IMR-90 (cell line): ENCODE measurements at regions not wholly inside any gene's neighbourhood (a gene's known extent, or its start where the extent isn't known, plus 50 kb on each side); places are given as distances from the start of the nearest gene placed in this dataset.
A peak's percentile ranks its signal among the peaks of the same experiment; 100 is the strongest.

ENCODE experiments used
- ATAC-seq: fragments of 200-7000 bp; cut with Tn5 transposase; 2 replicates; pipeline ENCODE4 v1.9.1; 2020; ENCODE audit warnings: low read depth, mild to moderate bottlenecking, moderate library complexity
- BruUV-seq: library from RNA; stranded (reverse); fragments of 400-500 nt; replicated peaks from 2 replicates; lab custom pipeline; 2021; lab: Mats Ljungman, UMichigan
- CTCF ChIA-PET: fragments of 300-600 bp; formaldehyde crosslinking; extraction: SDS; loops from one replicate; lab custom pipeline; 2021; ENCODE audit warnings: antibody characterized with exemption; lab: Yijun Ruan, JAX
- POLR2A ChIA-PET: fragments of 300-600 bp; sonication (Branson Sonifier 250); formaldehyde crosslinking; loops from one replicate; lab custom pipeline; 2022; ENCODE audit warnings: antibody characterized with exemption; ENCODE audit not compliant: unreplicated experiment; lab: Charles Lee
- DNase-seq: peaks from one replicate; pipeline ENCODE4 v3.0.0; 2013
- H2AFZ ChIP-seq: replicated peaks from 2 replicates; pipeline ENCODE3; 2013; ENCODE audit warnings: low read length, mild to moderate bottlenecking; ENCODE audit not compliant: poor library complexity
- H2AK5ac ChIP-seq: 2 replicates; pipeline ENCODE4 v1.6.1; 2013; ENCODE audit warnings: low read depth, low read length, inconsistent platforms
- H2AK9ac ChIP-seq: replicated peaks from 2 replicates; pipeline ENCODE3; 2013; ENCODE audit warnings: mild to moderate bottlenecking, low read depth, low read length, moderate library complexity; ENCODE audit not compliant: poor library complexity
- H2BK120ac ChIP-seq: 2 replicates; pipeline ENCODE4 v1.6.1; 2013; ENCODE audit warnings: low read depth, low read length, inconsistent platforms
- H2BK15ac ChIP-seq: 3 replicates; pipeline ENCODE4 v1.6.1; 2013; ENCODE audit warnings: low read depth, low read length, inconsistent platforms
- H2BK20ac ChIP-seq: 2 replicates; pipeline ENCODE4 v1.6.1; 2013; ENCODE audit warnings: low read depth, mild to moderate bottlenecking, inconsistent platforms, low read length, moderate library complexity
- H2BK5ac ChIP-seq: 2 replicates; pipeline ENCODE4 v1.6.1; 2013; ENCODE audit warnings: mild to moderate bottlenecking, low read depth, low read length, inconsistent platforms; ENCODE audit not compliant: poor library complexity, severe bottlenecking
- H3K14ac ChIP-seq: replicated peaks from 2 replicates; pipeline ENCODE4 v1.6.1; 2013; ENCODE audit warnings: low read depth, low read length, inconsistent platforms
- H3K18ac ChIP-seq: 2 replicates; pipeline ENCODE4 v1.6.1; 2013; ENCODE audit warnings: low read depth, low read length, control low read depth
- H3K23ac ChIP-seq: 2 replicates; pipeline ENCODE4 v1.6.1; 2013; ENCODE audit warnings: low read depth, low read length, inconsistent platforms
- H3K27ac ChIP-seq: 2 replicates; pipeline ENCODE4 v1.5.1; 2013; ENCODE audit warnings: mild to moderate bottlenecking, control low read depth, low read length; ENCODE audit not compliant: insufficient read depth
- H3K27me3 ChIP-seq: 2 replicates; pipeline ENCODE4 v1.6.1; 2013; ENCODE audit warnings: low read length; ENCODE audit not compliant: control insufficient read depth, insufficient read depth
- H3K36me3 ChIP-seq: 2 replicates; pipeline ENCODE4 v1.6.1; 2013; ENCODE audit warnings: low read length, mixed read lengths; ENCODE audit not compliant: control insufficient read depth, insufficient read depth
- H3K4ac ChIP-seq: 2 replicates; pipeline ENCODE4 v1.6.1; 2013; ENCODE audit warnings: low read depth, low read length, inconsistent platforms
- H3K4me1 ChIP-seq: 2 replicates; pipeline ENCODE4 v1.6.1; 2013; ENCODE audit warnings: low read length, mixed read lengths; ENCODE audit not compliant: control insufficient read depth, insufficient read depth
- H3K4me2 ChIP-seq: 2 replicates; pipeline ENCODE4 v1.6.1; 2013; ENCODE audit warnings: low read depth, mild to moderate bottlenecking, control low read depth, low read length, moderate library complexity
- H3K4me3 ChIP-seq: 2 replicates; pipeline ENCODE4 v1.5.1; 2013; ENCODE audit warnings: low read depth, mild to moderate bottlenecking, control low read depth, low read length, moderate library complexity; ENCODE audit not compliant: insufficient read depth
- H3K56ac ChIP-seq: 2 replicates; pipeline ENCODE4 v1.6.1; 2013; ENCODE audit warnings: low read length, inconsistent platforms; ENCODE audit not compliant: insufficient read depth; ENCODE audit errors: extremely low read depth
- H3K79me1 ChIP-seq, 2 experiments: 2 replicates each; pipeline ENCODE4 v1.6.1; 2013; ENCODE audit warnings: low read length in 2 of 2, inconsistent platforms in 1 of 2, low read depth in 1 of 2
- H3K9ac ChIP-seq: 2 replicates; pipeline ENCODE4 v1.6.1; 2013; ENCODE audit warnings: low read depth, low read length, control low read depth
- H3K9me1 ChIP-seq: 2 replicates; pipeline ENCODE4 v1.6.1; 2013; ENCODE audit warnings: low read length, inconsistent platforms; ENCODE audit not compliant: insufficient read depth
- H3K9me3 ChIP-seq: 2 replicates; pipeline ENCODE4 v1.6.1; 2013; ENCODE audit warnings: low read length; ENCODE audit not compliant: control insufficient read depth, insufficient read depth
- H4K20me1 ChIP-seq: 2 replicates; pipeline ENCODE4 v1.6.1; 2013; ENCODE audit warnings: low read length, inconsistent platforms; ENCODE audit not compliant: insufficient read depth
- H4K5ac ChIP-seq: 2 replicates; pipeline ENCODE4 v1.6.1; 2013; ENCODE audit warnings: mild to moderate bottlenecking, low read depth, low read length, control low read depth
- H4K8ac ChIP-seq, 2 experiments: 2 replicates each; pipeline ENCODE4 v1.6.1; 2013; ENCODE audit warnings: low read depth in 2 of 2, low read length in 2 of 2, control low read depth in 1 of 2, inconsistent platforms in 1 of 2
- H4K91ac ChIP-seq: 2 replicates; pipeline ENCODE4 v1.6.1; 2013; ENCODE audit warnings: low read depth, low read length, inconsistent platforms; ENCODE audit not compliant: insufficient read depth
- MAFK ChIP-seq: IDR thresholded peaks from 2 replicates; pipeline ENCODE4 v1.6.1; 2012; ENCODE audit warnings: low read depth, low read length, improper control_type of control experiment
- MXI1 ChIP-seq: IDR thresholded peaks from 2 replicates; pipeline ENCODE4 v1.6.1; 2012; ENCODE audit warnings: low read depth, mild to moderate bottlenecking, low read length, moderate library complexity, borderline replicate concordance
- POLR2A ChIP-seq: IDR thresholded peaks from 2 replicates; pipeline ENCODE4 v1.6.1; 2012; ENCODE audit warnings: mild to moderate bottlenecking, low read depth, low read length
- RCOR1 ChIP-seq: IDR thresholded peaks from 2 replicates; pipeline ENCODE4 v1.6.1; 2012; ENCODE audit warnings: mild to moderate bottlenecking, low read length, improper control_type of control experiment; ENCODE audit not compliant: insufficient replicate concordance
- WGBS, 2 experiments: methylation state at CpG; one replicate each; pipeline versions ENCODE4 v1.1.5 to v1.1.7; 2013; ENCODE audit warnings: missing lambda C conversion rate in 2 of 2; ENCODE audit not compliant: insufficient read length in 1 of 2; ENCODE audit errors: extremely low coverage in 2 of 2; 5-methylcytosine and 5-hydroxymethylcytosine counted together
- dilution Hi-C: fragments of 300-500 bp; cut with HindIII; formaldehyde crosslinking; loops from one replicate; pipeline ENCODE4 v1.14.3; 2018; ENCODE audit warnings: low sequenced_read_pairs; ENCODE audit not compliant: unreplicated experiment
- in situ Hi-C: fragments of 300-500 bp; cut with MboI; formaldehyde crosslinking; loops from 3 replicates; pipeline ENCODE4 v1.14.3; 2019; ENCODE audit warnings: low sequenced_read_pairs, inconsistent platforms, mixed read lengths
- intact Hi-C: fragments of 100-400 bp; cut with micrococcal nuclease; formaldehyde crosslinking; loops from 2 replicates; pipeline ENCODE4 v1.10.0; 2022
- TF ChIP-seq, protein P1 (sequence below): conservative IDR thresholded peaks from 2 replicates; pipeline ENCODE4 v1.5.1; 2012; ENCODE audit warnings: mild to moderate bottlenecking, low read depth, low read length, improper control_type of control experiment
- TF ChIP-seq, protein P2 (sequence below): fragments of 150-350 bp; IDR thresholded peaks from 2 replicates; pipeline ENCODE4 v1.6.1; 2017; ENCODE audit warnings: mild to moderate bottlenecking, antibody characterized with exemption, low read length, low read depth

DNA sequence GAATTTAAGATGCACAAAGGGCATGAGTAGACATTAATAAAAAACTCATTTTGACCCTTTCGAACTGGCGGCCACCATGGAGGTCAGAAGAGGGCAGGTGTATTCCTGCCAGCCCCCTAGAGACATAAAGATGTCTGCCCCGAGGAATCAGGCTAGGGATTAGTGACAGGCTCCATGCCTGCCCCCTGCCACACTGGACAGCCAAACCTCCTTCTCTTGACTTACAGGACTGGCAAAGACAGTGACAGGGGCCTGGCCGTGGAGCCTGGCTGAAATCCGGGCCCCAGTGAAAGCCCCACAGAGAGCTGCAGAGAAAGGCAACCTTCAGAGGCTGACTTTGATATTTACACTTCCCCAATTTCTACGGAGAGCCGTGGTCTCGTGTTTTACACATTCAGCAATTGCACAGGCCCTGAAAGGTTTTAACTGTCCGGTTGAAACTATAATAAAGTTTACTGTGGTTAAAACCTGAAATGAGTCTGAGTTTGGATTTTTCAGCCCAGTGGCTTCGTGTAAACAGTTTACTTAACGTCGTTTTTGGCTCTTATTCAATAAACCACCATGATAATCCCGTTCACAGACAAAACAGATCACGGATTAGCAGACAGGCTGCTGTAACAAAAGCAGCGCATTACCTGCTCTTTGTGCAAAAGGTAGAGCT lies 243.9 kb upstream of the MYOCD start:
- Histone ChIP-seq H3K4me3 (no peak overlapping the region), H2BK120ac (peak overlapping the region; percentile 71), H2BK15ac (peak overlapping the region; percentile 29; the same call in 1 of the 3 replicates), H4K91ac (peak overlapping the region; percentile 59), H3K27ac (peak overlapping the region; percentile 81), H3K23ac (no peak overlapping the region), H3K56ac (no peak overlapping the region), H2AK5ac (no peak overlapping the region), H4K20me1 (no peaks in the 10 kb centered on the region), H2AFZ (peak overlapping the region; percentile 83), H3K79me1 (no peaks in the 10 kb centered on the region), H4K8ac (peak overlapping the region; percentile 22 to 61; a peak in 1 of 4 replicates), H3K9me1 (peaks cover 10% of the 10 kb centered on the region; the same call in 1 of the 2 replicates), H3K27me3 (no peaks in the 10 kb centered on the region), H3K9me3 (peaks cover 3% of the 10 kb centered on the region; the same call in 1 of the 2 replicates), H2AK9ac (peak overlapping the region; percentile 12), H3K14ac (no peak overlapping the region), H3K4me1 (peaks cover 11% of the 10 kb centered on the region), H3K4me2 (peak overlapping the region; percentile 32), H3K18ac (peak overlapping the region; percentile 39), H2BK20ac (peak overlapping the region; percentile 18), H3K4ac (peak overlapping the region; percentile 59), H4K5ac (peak overlapping the region; percentile 10), H3K36me3 (no peaks in the 10 kb centered on the region), H3K9ac (peak overlapping the region; percentile 43; the same call in 1 of the 2 replicates), H2BK5ac (peak overlapping the region; percentile 40)
- 20% methylated on average over 1 of the region's 15 CpGs; no CpG with 5 or more reads in 1 of the 2 experiments for WGBS, 2 experiments
- in situ Hi-C loops: no loop called here
- CTCF ChIA-PET: interaction anchor here (0.5 to 0.7 kb wide), 2 partner anchors 11 to 55 kb away, joined by 3 to 4 read pairs; no protein-coding TSS in a partner anchor
- intact Hi-C loops: no loop called here
- dilution Hi-C loops: no loop called here
- DNase-seq: peak; percentile 66
- ATAC-seq: peak; percentile 68
- POLR2A ChIA-PET: no interaction called here
- BruUV-seq: no TSS peak
- TF ChIP-seq RCOR1: no peak
- TF ChIP-seq, protein P1, sequence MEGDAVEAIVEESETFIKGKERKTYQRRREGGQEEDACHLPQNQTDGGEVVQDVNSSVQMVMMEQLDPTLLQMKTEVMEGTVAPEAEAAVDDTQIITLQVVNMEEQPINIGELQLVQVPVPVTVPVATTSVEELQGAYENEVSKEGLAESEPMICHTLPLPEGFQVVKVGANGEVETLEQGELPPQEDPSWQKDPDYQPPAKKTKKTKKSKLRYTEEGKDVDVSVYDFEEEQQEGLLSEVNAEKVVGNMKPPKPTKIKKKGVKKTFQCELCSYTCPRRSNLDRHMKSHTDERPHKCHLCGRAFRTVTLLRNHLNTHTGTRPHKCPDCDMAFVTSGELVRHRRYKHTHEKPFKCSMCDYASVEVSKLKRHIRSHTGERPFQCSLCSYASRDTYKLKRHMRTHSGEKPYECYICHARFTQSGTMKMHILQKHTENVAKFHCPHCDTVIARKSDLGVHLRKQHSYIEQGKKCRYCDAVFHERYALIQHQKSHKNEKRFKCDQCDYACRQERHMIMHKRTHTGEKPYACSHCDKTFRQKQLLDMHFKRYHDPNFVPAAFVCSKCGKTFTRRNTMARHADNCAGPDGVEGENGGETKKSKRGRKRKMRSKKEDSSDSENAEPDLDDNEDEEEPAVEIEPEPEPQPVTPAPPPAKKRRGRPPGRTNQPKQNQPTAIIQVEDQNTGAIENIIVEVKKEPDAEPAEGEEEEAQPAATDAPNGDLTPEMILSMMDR: no peak
- TF ChIP-seq, protein P2, sequence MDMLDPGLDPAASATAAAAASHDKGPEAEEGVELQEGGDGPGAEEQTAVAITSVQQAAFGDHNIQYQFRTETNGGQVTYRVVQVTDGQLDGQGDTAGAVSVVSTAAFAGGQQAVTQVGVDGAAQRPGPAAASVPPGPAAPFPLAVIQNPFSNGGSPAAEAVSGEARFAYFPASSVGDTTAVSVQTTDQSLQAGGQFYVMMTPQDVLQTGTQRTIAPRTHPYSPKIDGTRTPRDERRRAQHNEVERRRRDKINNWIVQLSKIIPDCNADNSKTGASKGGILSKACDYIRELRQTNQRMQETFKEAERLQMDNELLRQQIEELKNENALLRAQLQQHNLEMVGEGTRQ: no peak
- no peak for TF ChIP-seq MXI1
- no peak for TF ChIP-seq MAFK
- no peak for TF ChIP-seq POLR2A
